Mucosa of descending colon (tissue), 3 donors: ENCODE measurements at regions not wholly inside any gene's neighbourhood (a gene's known extent, or its start where the extent isn't known, plus 50 kb on each side); places are given as distances from the start of the nearest gene placed in this dataset.

ENCODE experiments used
- ATAC-seq: fragments of 200-7000 bp; cut with Tn5 transposase; one replicate; pipeline ENCODE4 v1.9.1; 2020; ENCODE audit warnings: mild to moderate bottlenecking, moderate library complexity
- DNase-seq, 3 donors: peaks; one replicate each; pipeline ENCODE4 v3.0.0-alpha.2; 2020
- H3K36me3 ChIP-seq: fragments of 200-600 bp; one replicate; pipeline ENCODE4 v1.8.0; 2021; ENCODE audit warnings: low read depth, mild to moderate bottlenecking
- H3K4me1 ChIP-seq: fragments of 200-600 bp; one replicate; pipeline ENCODE4 v1.8.0; 2021; ENCODE audit warnings: low read depth, mild to moderate bottlenecking
- H3K4me3 ChIP-seq: fragments of 200-600 bp; one replicate; pipeline ENCODE4 v1.8.0; 2021; ENCODE audit warnings: mild to moderate bottlenecking
- H3K9me3 ChIP-seq: fragments of 200-600 bp; one replicate; pipeline ENCODE4 v1.8.0; 2021; ENCODE audit warnings: mild to moderate bottlenecking
- CTCF ChIP-seq: fragments of 200-600 bp; IDR thresholded peaks from one replicate; pipeline ENCODE4 v1.8.0; 2022; ENCODE audit warnings: antibody characterized with exemption, mild to moderate bottlenecking
- intact Hi-C, 2 donors: fragments of 100-400 bp; cut with DNase I in 1 of 2; cut with micrococcal nuclease in 1 of 2; formaldehyde crosslinking; loops; one replicate each; pipeline versions ENCODE4 v1.11.0 to v1.11.1; 2022; cut with DNase I, micrococcal nuclease
- donor health status: DM: no; HTN: no; CAD: no; lungs with moderate emphysema.
- donor health status: DM: no; HTN: no; CAD: no.
- donor health status: DM: no; HTN: yes; CAD: no.

DNA sequence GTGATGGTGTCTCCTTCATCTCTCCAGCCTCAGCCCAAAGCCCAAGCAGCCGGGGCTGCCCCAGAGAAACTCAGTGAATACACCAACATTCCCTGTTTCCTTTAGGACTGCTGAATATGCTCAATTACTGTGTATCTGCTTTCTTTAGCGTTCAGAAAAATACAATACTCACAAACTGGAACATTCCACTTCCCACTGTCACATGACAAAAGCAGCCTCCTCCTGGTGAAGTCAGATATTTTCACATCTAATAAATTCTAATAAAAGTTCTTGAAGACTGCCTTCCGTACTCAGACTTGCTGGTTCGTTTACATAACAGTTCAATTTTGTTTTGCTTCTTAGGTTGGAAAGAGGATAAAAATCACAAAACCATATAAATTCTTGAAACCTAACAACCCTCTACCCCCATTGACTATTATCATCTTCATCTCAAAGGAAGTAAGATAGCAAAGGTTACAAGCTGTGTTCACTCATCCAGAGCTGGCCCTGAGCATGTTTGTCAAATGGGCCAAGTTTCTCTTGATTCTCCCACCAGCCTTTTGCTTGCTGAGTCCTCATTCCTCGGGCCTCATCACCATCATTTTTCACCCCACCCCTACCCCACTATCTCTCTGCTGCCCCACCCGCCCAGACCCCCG lies 190.8 kb upstream of the HNRNPA3 start:
- H3K4me1 ChIP-seq, result no peaks in the 10 kb centered on the region
- ATAC-seq, result no peak
- intact Hi-C loops, result no loop called here

DNA sequence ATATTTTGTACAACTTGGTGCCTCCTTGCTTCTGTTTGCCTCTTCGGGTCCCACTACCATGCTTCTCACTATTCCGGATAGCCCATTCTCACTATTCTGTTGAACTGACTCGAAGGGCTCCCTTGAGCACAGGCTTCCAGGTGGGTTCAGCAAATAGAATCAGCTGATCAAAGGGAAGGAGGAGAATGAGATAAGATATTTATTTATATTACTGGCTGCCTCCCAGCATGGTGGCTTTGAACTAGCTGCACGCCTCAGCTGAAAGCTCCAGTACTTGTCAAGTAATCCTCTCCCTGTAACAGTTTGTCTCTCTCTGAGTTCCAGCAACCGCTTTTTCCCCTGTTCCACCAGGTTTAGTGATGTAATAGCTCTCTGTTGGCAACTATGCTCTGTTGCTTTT lies 187.8 kb upstream of the HNRNPA3 start:
- no peak for TF ChIP-seq CTCF
- DNase-seq (no peak), ATAC-seq (no peak)
- Histone ChIP-seq H3K36me3 (no peaks in the 10 kb centered on the region), H3K4me3 (no peak overlapping the region), H3K9me3 (no peaks in the 10 kb centered on the region), H3K4me1 (no peaks in the 10 kb centered on the region)
- intact Hi-C loops, result no loop called here

More for the DNA sequence above, 190.8 kb upstream of the HNRNPA3 start:
- DNase-seq, result no peak
- no peak overlapping the region for H3K4me3 ChIP-seq
- no peaks in the 10 kb centered on the region for H3K9me3 ChIP-seq
- H3K36me3 ChIP-seq, result no peaks in the 10 kb centered on the region
- no peak for TF ChIP-seq CTCF

- no peak for TF ChIP-seq CTCF
- no peaks in the 10 kb centered on the region for H3K9me3 ChIP-seq
- H3K4me1 ChIP-seq, result no peaks in the 10 kb centered on the region
- intact Hi-C loops, result no loop called here
- H3K4me3 ChIP-seq, result no peak overlapping the region
- H3K36me3 ChIP-seq, result no peaks in the 10 kb centered on the region
- ATAC-seq, result no peak
- DNase-seq, result no peak
Observed at GRCh38 chr2:177026253-177026652, 186.3 kb upstream of the HNRNPA3 start.

GRCh38 chr2:177026956-177027355 lies 185.6 kb upstream of the HNRNPA3 start:
- H3K36me3 ChIP-seq, result no peaks in the 10 kb centered on the region
- H3K4me3 ChIP-seq, result no peak overlapping the region
- ATAC-seq (no peak), DNase-seq (no peak)
- no peak for TF ChIP-seq CTCF
- H3K9me3 ChIP-seq, result no peaks in the 10 kb centered on the region
- intact Hi-C loops, result no loop called here
- H3K4me1 ChIP-seq, result no peaks in the 10 kb centered on the region

GRCh38 chr2:177028296-177028695 lies 184.3 kb upstream of the HNRNPA3 start:
- Histone ChIP-seq H3K4me1 (no peaks in the 10 kb centered on the region), H3K36me3 (no peaks in the 10 kb centered on the region), H3K4me3 (no peak overlapping the region), H3K9me3 (no peaks in the 10 kb centered on the region)
- TF ChIP-seq CTCF, result no peak
- DNase-seq (no peak), ATAC-seq (no peak)
- intact Hi-C loops, result no loop called here

DNA sequence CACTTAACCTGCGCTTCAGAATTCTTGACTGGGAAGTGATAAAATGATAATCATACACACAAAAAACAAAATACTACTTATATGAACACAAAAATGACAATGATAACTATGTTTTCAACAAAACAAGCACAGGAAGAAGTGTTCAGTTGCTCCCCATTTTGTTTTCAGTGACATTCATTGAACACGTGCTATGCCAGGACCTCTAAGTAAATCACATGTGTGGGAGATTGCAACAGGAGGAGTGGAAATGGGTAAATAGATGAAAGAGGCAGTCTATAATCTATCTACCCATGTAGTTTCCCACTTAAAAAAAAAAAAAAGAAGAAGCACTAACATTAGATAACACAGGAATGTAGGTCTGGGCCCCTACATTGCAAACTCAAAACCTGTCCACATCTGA lies 183.5 kb upstream of the HNRNPA3 start:
- no peak for ATAC-seq
- TF ChIP-seq CTCF, result no peak
- no peak overlapping the region for H3K4me3 ChIP-seq
- intact Hi-C loops, result no loop called here
- no peaks in the 10 kb centered on the region for H3K4me1 ChIP-seq
- H3K36me3 ChIP-seq, result no peaks in the 10 kb centered on the region
- DNase-seq, result no peak
- H3K9me3 ChIP-seq, result no peaks in the 10 kb centered on the region
